HEK293 (cell line): ENCODE measurements at regions not wholly inside any gene's neighbourhood (a gene's known extent, or its start where the extent isn't known, plus 50 kb on each side); places are given as distances from the start of the nearest gene placed in this dataset.

Experiments used
- ATF2 ChIP-seq: fragments of 450-650 bp; formaldehyde crosslinking; IDR thresholded peaks from 2 replicates; pipeline ENCODE4 v1.5.1; 2016; ENCODE audit warnings: missing biosample characterization, missing genetic modification characterization, low read depth
- CTCF ChIP-seq: fragments of 450-650 bp; formaldehyde crosslinking; IDR thresholded peaks from 2 replicates; pipeline ENCODE4 v1.5.1; 2016; ENCODE audit warnings: missing biosample characterization, missing genetic modification characterization
- ZNF114 ChIP-seq: fragments of 450-650 bp; formaldehyde crosslinking; IDR thresholded peaks from 2 replicates; pipeline ENCODE4 v1.5.0; 2017; ENCODE audit warnings: missing biosample characterization, missing genetic modification characterization
- ZNF266 ChIP-seq: fragments of 450-650 bp; formaldehyde crosslinking; IDR thresholded peaks from 2 replicates; pipeline ENCODE4 v1.5.1; 2016; ENCODE audit warnings: missing biosample characterization, missing genetic modification characterization, low read depth
- ZNF274 ChIP-seq, 2 experiments: fragments of 200-500 bp in 1 of 2; fragments of 450-650 bp in 1 of 2; sonication (Bioruptor generic) in 1 of 2; formaldehyde crosslinking in 1 of 2; IDR thresholded peaks; 2 replicates each; pipeline versions ENCODE4 v1.5.1 to v1.6.1; 2014 to 2016; ENCODE audit warnings: borderline replicate concordance in 1 of 2, inconsistent platforms in 1 of 2, low read length in 1 of 2, missing biosample characterization in 1 of 2, missing genetic modification characterization in 1 of 2
- ZNF324 ChIP-seq: fragments of 450-650 bp; formaldehyde crosslinking; IDR thresholded peaks from 2 replicates; pipeline ENCODE4 v1.5.1; 2016; ENCODE audit warnings: missing biosample characterization, missing genetic modification characterization
- ZNF398 ChIP-seq: fragments of 450-650 bp; formaldehyde crosslinking; IDR thresholded peaks from 2 replicates; pipeline ENCODE4 v1.5.1; 2017; ENCODE audit warnings: missing biosample characterization, missing genetic modification characterization
- ZNF488 ChIP-seq: fragments of 450-650 bp; formaldehyde crosslinking; IDR thresholded peaks from 2 replicates; pipeline ENCODE4 v1.5.1; 2016; ENCODE audit warnings: missing biosample characterization, missing genetic modification characterization
- ZNF600 ChIP-seq: fragments of 450-650 bp; formaldehyde crosslinking; IDR thresholded peaks from 2 replicates; pipeline ENCODE4 v1.5.1; 2016; ENCODE audit warnings: missing biosample characterization, missing genetic modification characterization
- ZNF629 ChIP-seq: fragments of 450-650 bp; formaldehyde crosslinking; IDR thresholded peaks from 2 replicates; pipeline ENCODE4 v1.5.1; 2017; ENCODE audit warnings: missing biosample characterization, missing genetic modification characterization
- ZNF677 ChIP-seq: fragments of 450-650 bp; IDR thresholded peaks from 2 replicates; pipeline ENCODE4 v1.5.0; 2018; ENCODE audit warnings: missing biosample characterization, mild to moderate bottlenecking, missing genetic modification characterization, moderate library complexity
- ZNF768 ChIP-seq: fragments of 450-650 bp; formaldehyde crosslinking; IDR thresholded peaks from 2 replicates; pipeline ENCODE4 v1.5.1; 2018; ENCODE audit warnings: missing biosample characterization, mild to moderate bottlenecking, missing genetic modification characterization
- ZSCAN30 ChIP-seq: fragments of 450-650 bp; IDR thresholded peaks from 2 replicates; pipeline ENCODE4 v1.5.1; 2018; ENCODE audit warnings: missing biosample characterization, mild to moderate bottlenecking, missing genetic modification characterization, moderate library complexity

GRCh38 chr16:86334079-86334635 is 176.2 kb upstream of the FOXF1 start:
- TF ChIP-seq ZNF629 (tag by site-specific recombination), result no peak
- no peak for TF ChIP-seq ZNF266 (tag by site-specific recombination)
- TF ChIP-seq ZNF488, result no peak
- TF ChIP-seq CTCF, result no peak
- no peak for TF ChIP-seq ZNF274 (IDR thresholded peaks at IDR 0.05; ENCODE audit: low read length)
- no peak for TF ChIP-seq ZNF274 (tag by site-specific recombination; IDR thresholded peaks at IDR 0.05; ENCODE audit: borderline replicate concordance)
- TF ChIP-seq ZNF398 (tag by site-specific recombination), result peak; percentile 50; the same call in 1 of the 2 replicates
- TF ChIP-seq ZNF600, result no peak
- TF ChIP-seq ATF2 (tag by site-specific recombination), result no peak
- TF ChIP-seq ZNF768, result no peak
- no peak for TF ChIP-seq ZNF324 (tag by site-specific recombination)
- TF ChIP-seq ZSCAN30 (tag by site-specific recombination), result no peak
- TF ChIP-seq ZNF677, result no peak
- TF ChIP-seq ZNF114 (tag by site-specific recombination), result no peak
